Endodermal cell (in vitro differentiated cells): ENCODE measurements at regions not wholly inside any gene's neighbourhood (a gene's known extent, or its start where the extent isn't known, plus 50 kb on each side); places are given as distances from the start of the nearest gene placed in this dataset.

ENCODE experiments used
- DNase-seq: peaks from one replicate; pipeline ENCODE4 v3.0.0-alpha.2; 2017
- H3K27ac ChIP-seq: 2 replicates; pipeline ENCODE4 v1.5.1; 2013; ENCODE audit warnings: mild to moderate bottlenecking, low read depth, low read length, moderate library complexity
- H3K27me3 ChIP-seq: 2 replicates; pipeline ENCODE4 v1.6.1; 2013; ENCODE audit warnings: mild to moderate bottlenecking, low read length, moderate library complexity; ENCODE audit not compliant: insufficient read depth, control insufficient read depth, poor library complexity, severe bottlenecking
- H3K36me3 ChIP-seq: 2 replicates; pipeline ENCODE4 v1.7.0; 2013; ENCODE audit warnings: mild to moderate bottlenecking, low read length, moderate library complexity; ENCODE audit not compliant: control insufficient read depth, insufficient read depth
- H3K4me1 ChIP-seq: one replicate; pipeline ENCODE4 v1.7.0; 2013; ENCODE audit warnings: low read length; ENCODE audit not compliant: control insufficient read depth, insufficient read depth
- H3K4me3 ChIP-seq: 2 replicates; pipeline ENCODE4 v1.5.1; 2013; ENCODE audit warnings: mild to moderate bottlenecking, low read length, moderate library complexity
- H3K9ac ChIP-seq: 2 replicates; pipeline ENCODE4 v1.6.1; 2013; ENCODE audit warnings: mild to moderate bottlenecking, low read length, moderate library complexity; ENCODE audit not compliant: poor library complexity, severe bottlenecking; ENCODE audit errors: extremely low read depth
- H3K9me3 ChIP-seq: 2 replicates; pipeline ENCODE4 v1.6.1; 2013; ENCODE audit warnings: mild to moderate bottlenecking, low read length, moderate library complexity; ENCODE audit not compliant: control insufficient read depth
- H3K27ac Mint-ChIP-seq: 2 replicates; pipeline ENCODE4 v1.8.0; 2020; ENCODE audit warnings: mixed read lengths
- H3K27me3 Mint-ChIP-seq: 2 replicates; pipeline ENCODE4 v1.8.0; 2021; ENCODE audit warnings: mild to moderate bottlenecking, mixed read lengths; ENCODE audit not compliant: insufficient read depth
- H3K36me3 Mint-ChIP-seq: 2 replicates; pipeline ENCODE4 v1.8.0; 2020; ENCODE audit warnings: low read depth, mixed read lengths
- H3K4me1 Mint-ChIP-seq: 2 replicates; pipeline ENCODE4 v1.8.0; 2020; ENCODE audit warnings: mixed read lengths
- H3K4me3 Mint-ChIP-seq: 2 replicates; pipeline ENCODE4 v1.8.0; 2020; ENCODE audit warnings: mild to moderate bottlenecking, moderate library complexity, mixed read lengths
- H3K9me3 Mint-ChIP-seq: 2 replicates; pipeline ENCODE4 v1.8.0; 2020; ENCODE audit warnings: mild to moderate bottlenecking, mixed read lengths
- WGBS, 2 experiments: methylation state at CpG; one replicate each; pipeline versions ENCODE4 v1.1.5 to v1.1.7; 2013; ENCODE audit warnings: missing lambda C conversion rate in 2 of 2, mixed read lengths in 1 of 2; ENCODE audit not compliant: insufficient coverage in 1 of 2, insufficient read length in 1 of 2; 5-methylcytosine and 5-hydroxymethylcytosine counted together
- TF ChIP-seq, protein P1 (sequence below): fragments of 200-600 bp; sonication (generic); conservative IDR thresholded peaks from 2 replicates; pipeline ENCODE4 v1.5.0; 2021; ENCODE audit warnings: antibody characterized with exemption, mild to moderate bottlenecking

DNA sequence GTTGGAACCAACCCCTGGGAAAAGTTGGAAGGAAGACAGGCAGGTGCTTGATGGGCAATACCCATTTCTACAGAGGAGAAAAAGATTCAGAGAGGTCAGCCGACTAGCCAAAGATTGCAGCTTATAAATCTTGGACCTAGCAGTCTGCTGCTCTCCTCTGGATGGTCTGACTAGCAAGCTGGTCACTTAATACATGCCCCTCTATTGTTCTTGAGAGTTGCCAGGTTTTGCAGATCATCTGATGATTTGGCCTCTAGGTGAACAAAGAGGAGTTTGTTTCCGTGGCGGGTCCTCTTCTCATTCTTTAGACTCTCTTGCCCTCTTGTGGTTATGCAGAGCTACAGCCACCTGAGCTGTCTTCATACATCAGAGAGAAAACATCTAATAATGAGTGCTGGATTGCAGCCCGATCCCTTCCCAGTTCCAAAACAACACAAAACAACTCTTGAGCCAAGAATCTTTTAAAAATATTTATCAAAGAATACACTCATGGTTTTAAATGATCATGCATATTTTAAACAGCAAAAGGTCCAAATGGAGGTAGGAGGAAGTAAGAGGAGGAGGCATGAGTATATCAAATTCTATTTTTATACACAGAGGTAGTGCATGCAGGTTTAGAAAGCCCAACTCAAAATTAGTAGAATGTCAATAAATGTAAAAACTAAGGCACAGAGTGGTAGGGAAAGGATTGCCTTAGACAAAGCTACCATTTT lies 115.7 kb downstream of the SLC30A10 start:
- Histone ChIP-seq H3K4me3 (no peak overlapping the region), H3K36me3 (no peaks in the 10 kb centered on the region), H3K9ac (no peak overlapping the region), H3K27me3 (peaks cover 57% of the 10 kb centered on the region), H3K9me3 (no peaks in the 10 kb centered on the region), H3K4me1 (no peaks in the 10 kb centered on the region), H3K27ac (no peak overlapping the region)
- Mint-ChIP-seq H3K36me3 (no peaks in the 10 kb centered on the region), H3K27me3 (peaks cover 39% of the 10 kb centered on the region), H3K27ac (no peak overlapping the region), H3K4me3 (no peak overlapping the region), H3K9me3 (no peaks in the 10 kb centered on the region), H3K4me1 (no peaks in the 10 kb centered on the region)
- WGBS, 2 experiments = 23 to 25% methylated on average over 3 to 4 of the region's 4 CpGs
- TF ChIP-seq, protein P1, sequence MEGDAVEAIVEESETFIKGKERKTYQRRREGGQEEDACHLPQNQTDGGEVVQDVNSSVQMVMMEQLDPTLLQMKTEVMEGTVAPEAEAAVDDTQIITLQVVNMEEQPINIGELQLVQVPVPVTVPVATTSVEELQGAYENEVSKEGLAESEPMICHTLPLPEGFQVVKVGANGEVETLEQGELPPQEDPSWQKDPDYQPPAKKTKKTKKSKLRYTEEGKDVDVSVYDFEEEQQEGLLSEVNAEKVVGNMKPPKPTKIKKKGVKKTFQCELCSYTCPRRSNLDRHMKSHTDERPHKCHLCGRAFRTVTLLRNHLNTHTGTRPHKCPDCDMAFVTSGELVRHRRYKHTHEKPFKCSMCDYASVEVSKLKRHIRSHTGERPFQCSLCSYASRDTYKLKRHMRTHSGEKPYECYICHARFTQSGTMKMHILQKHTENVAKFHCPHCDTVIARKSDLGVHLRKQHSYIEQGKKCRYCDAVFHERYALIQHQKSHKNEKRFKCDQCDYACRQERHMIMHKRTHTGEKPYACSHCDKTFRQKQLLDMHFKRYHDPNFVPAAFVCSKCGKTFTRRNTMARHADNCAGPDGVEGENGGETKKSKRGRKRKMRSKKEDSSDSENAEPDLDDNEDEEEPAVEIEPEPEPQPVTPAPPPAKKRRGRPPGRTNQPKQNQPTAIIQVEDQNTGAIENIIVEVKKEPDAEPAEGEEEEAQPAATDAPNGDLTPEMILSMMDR = peak; percentile 95
- peak; percentile 82 for DNase-seq

DNA sequence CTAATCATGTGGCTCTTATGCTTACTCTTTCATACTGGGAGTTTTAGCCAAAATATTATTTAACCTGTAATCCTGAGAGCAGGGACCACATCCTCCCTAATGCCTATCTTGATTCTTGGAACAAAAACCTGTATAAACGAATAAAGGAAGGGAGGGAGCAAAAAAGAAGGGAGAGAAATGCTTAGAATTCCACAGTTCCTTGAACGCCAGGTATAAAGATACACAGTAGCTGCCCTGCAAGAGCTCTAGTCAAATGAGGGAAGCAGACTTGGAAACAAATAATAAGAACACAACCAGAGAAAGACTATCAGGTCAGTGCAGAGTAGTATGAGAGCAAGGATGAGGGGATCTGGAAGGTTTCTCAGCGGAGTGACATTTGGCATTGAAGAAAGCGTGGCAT lies 116.3 kb downstream of the SLC30A10 start:
- Histone ChIP-seq H3K27ac (no peak overlapping the region), H3K4me1 (no peaks in the 10 kb centered on the region), H3K9me3 (no peaks in the 10 kb centered on the region), H3K9ac (no peak overlapping the region), H3K36me3 (no peaks in the 10 kb centered on the region), H3K27me3 (peaks cover 51% of the 10 kb centered on the region), H3K4me3 (no peak overlapping the region)
- no peak for DNase-seq
- H3K27ac Mint-ChIP-seq = no peak overlapping the region
- no peaks in the 10 kb centered on the region for H3K9me3 Mint-ChIP-seq
- no peaks in the 10 kb centered on the region for H3K36me3 Mint-ChIP-seq
- WGBS, 2 experiments = 69% methylated on average over 4 of the region's 4 CpGs
- TF ChIP-seq, protein P1 = no peak
- peaks cover 34% of the 10 kb centered on the region for H3K27me3 Mint-ChIP-seq
- H3K4me3 Mint-ChIP-seq = no peak overlapping the region
- H3K4me1 Mint-ChIP-seq = no peaks in the 10 kb centered on the region

DNA sequence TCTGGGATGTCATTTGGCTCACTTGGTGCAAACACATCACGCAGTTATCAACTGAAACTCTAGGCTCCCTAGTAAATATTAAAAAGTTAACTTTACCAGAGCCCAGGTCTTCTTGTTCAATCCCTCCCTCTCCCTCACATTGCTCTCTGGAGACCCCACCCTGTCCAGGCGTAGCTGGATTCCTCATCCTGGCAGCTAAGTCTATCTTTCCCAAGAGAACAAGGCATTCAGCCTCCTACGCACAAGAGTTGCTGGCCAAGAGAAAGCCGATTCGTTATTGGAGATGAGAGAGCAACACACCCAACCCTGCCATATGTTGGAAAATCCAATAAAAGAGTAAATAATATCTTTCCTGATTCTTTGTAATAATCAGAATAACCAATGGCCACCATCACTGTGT lies 117.9 kb downstream of the SLC30A10 start:
- H3K4me1 ChIP-seq = no peaks in the 10 kb centered on the region
- H3K27ac ChIP-seq = no peak overlapping the region
- Mint-ChIP-seq H3K27ac (no peak overlapping the region), H3K27me3 (peaks cover 20% of the 10 kb centered on the region), H3K4me3 (no peak overlapping the region), H3K4me1 (no peaks in the 10 kb centered on the region), H3K9me3 (no peaks in the 10 kb centered on the region), H3K36me3 (no peaks in the 10 kb centered on the region)
- no peak overlapping the region for H3K4me3 ChIP-seq
- no peaks in the 10 kb centered on the region for H3K9me3 ChIP-seq
- WGBS, 2 experiments = 93% methylated on average over 5 of the region's 5 CpGs; no CpG with 5 or more reads in 1 of the 2 experiments
- H3K9ac ChIP-seq = no peak overlapping the region
- TF ChIP-seq, protein P1 = no peak
- H3K36me3 ChIP-seq = no peaks in the 10 kb centered on the region
- H3K27me3 ChIP-seq = peaks cover 39% of the 10 kb centered on the region
- no peak for DNase-seq
